CD8-positive, alpha-beta memory T cell (primary cell): ENCODE measurements at regions not wholly inside any gene's neighbourhood (a gene's known extent, or its start where the extent isn't known, plus 50 kb on each side); places are given as distances from the start of the nearest gene placed in this dataset.
"Not testable (repeated sequence)": the region's sequence is repeated elsewhere in the genome, so short reads cannot be mapped to it uniquely, and the experiment has no call there.

Source experiments
- CTCF ChIA-PET: fragments of 350-600 bp; sonication (Branson Sonifier 250); formaldehyde crosslinking; loops from one replicate; lab custom pipeline; 2021; ENCODE audit warnings: antibody characterized with exemption; lab: Charles Lee
- POLR2A ChIA-PET: fragments of 350-600 bp; sonication (Branson Sonifier 250); formaldehyde crosslinking; loops from one replicate; lab custom pipeline; 2021; ENCODE audit warnings: antibody characterized with exemption; lab: Charles Lee
- DNase-seq, 5 donors: peaks; one replicate each; pipeline versions ENCODE4 v3.0.0 to v3.0.0-alpha.2; 2020 to 2022; ENCODE audit warnings: mixed read lengths in 1 of 5
- H3K27ac ChIP-seq: one replicate; pipeline ENCODE4 v1.7.0; 2013; ENCODE audit warnings: low read depth, mild to moderate bottlenecking, low read length, moderate library complexity
- H3K27me3 ChIP-seq: 2 replicates; pipeline ENCODE4 v1.7.0; 2013; ENCODE audit warnings: low read length, mild to moderate bottlenecking; ENCODE audit not compliant: insufficient read depth, poor library complexity, severe bottlenecking
- H3K36me3 ChIP-seq: 2 replicates; pipeline ENCODE4 v1.7.0; 2013; ENCODE audit warnings: mild to moderate bottlenecking, low read length, moderate library complexity; ENCODE audit not compliant: insufficient read depth
- H3K4me1 ChIP-seq: 2 replicates; pipeline ENCODE4 v1.7.0; 2013; ENCODE audit warnings: mild to moderate bottlenecking, low read length, moderate library complexity; ENCODE audit not compliant: insufficient read depth
- H3K4me3 ChIP-seq: 2 replicates; pipeline ENCODE4 v1.7.0; 2013; ENCODE audit warnings: mild to moderate bottlenecking, low read length
- H3K9me3 ChIP-seq: 2 replicates; pipeline ENCODE4 v1.7.0; 2013; ENCODE audit warnings: mild to moderate bottlenecking, low read length
- H3K27ac Mint-ChIP-seq, 8 donors: one replicate each; pipeline ENCODE4 v1.8.0; 2020 to 2021; ENCODE audit warnings: mixed read lengths in 8 of 8, mild to moderate bottlenecking in 6 of 8, inconsistent platforms in 3 of 8, moderate library complexity in 3 of 8
- H3K27me3 Mint-ChIP-seq, 2 donors: one replicate each; pipeline ENCODE4 v1.8.0; 2020 to 2021; ENCODE audit warnings: mixed read lengths in 2 of 2, mild to moderate bottlenecking in 1 of 2, moderate library complexity in 1 of 2
- H3K36me3 Mint-ChIP-seq, 3 donors: one replicate each; pipeline ENCODE4 v1.8.0; 2020 to 2021; ENCODE audit warnings: mixed read lengths in 3 of 3, inconsistent platforms in 1 of 3, mild to moderate bottlenecking in 1 of 3
- H3K4me1 Mint-ChIP-seq, 3 donors: one replicate each; pipeline ENCODE4 v1.8.0; 2020 to 2021; ENCODE audit warnings: mixed read lengths in 3 of 3, inconsistent platforms in 1 of 3, mild to moderate bottlenecking in 1 of 3
- H3K4me3 Mint-ChIP-seq, 7 donors: one replicate each; pipeline ENCODE4 v1.8.0; 2020 to 2021; ENCODE audit warnings: mixed read lengths in 7 of 7, mild to moderate bottlenecking in 6 of 7, moderate library complexity in 4 of 7, inconsistent platforms in 2 of 7
- H3K9me3 Mint-ChIP-seq, 5 donors: one replicate each; pipeline ENCODE4 v1.8.0; 2020 to 2022; ENCODE audit warnings: mixed read lengths in 5 of 5, mild to moderate bottlenecking in 3 of 5, moderate library complexity in 2 of 5, inconsistent platforms in 1 of 5

GRCh38 chrX:44669626-44670025 is 127.0 kb upstream of the FUNDC1 start:
- no peaks in the 10 kb centered on the region for H3K4me1 Mint-ChIP-seq
- POLR2A ChIA-PET: no interaction called here
- CTCF ChIA-PET: no interaction called here
- no peaks in the 10 kb centered on the region for H3K9me3 Mint-ChIP-seq
- no peak overlapping the region for H3K27ac Mint-ChIP-seq
- no peaks in the 10 kb centered on the region for H3K4me1 ChIP-seq
- peaks cover 0 to 5% of the 10 kb centered on the region in 2 donors for H3K27me3 Mint-ChIP-seq
- no peaks in the 10 kb centered on the region for H3K36me3 ChIP-seq
- no peaks in the 10 kb centered on the region for H3K9me3 ChIP-seq
- H3K4me3 ChIP-seq: no peak overlapping the region
- no peaks in the 10 kb centered on the region for H3K27me3 ChIP-seq
- no peak overlapping the region for H3K4me3 Mint-ChIP-seq
- no peaks in the 10 kb centered on the region for H3K36me3 Mint-ChIP-seq
- DNase-seq: no peak
- H3K27ac ChIP-seq: no peak overlapping the region

DNA sequence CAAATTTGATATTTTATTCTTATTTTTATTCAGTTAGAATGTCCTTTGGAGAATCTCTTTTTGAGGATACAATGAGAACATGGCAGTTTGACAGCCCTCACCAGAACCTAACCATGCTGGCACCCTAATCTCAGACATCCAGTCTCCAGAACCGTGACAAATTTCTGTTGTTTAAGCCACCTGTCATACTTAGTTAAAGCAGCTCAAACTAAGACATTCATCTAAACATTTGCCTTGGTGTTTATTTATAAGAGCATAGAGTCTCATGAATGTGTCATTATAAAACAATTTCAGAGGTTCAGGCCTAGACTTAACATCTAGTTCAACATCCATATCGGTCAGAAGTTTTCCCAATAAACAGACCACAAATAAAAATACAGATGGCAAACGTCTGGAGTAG is 125.1 kb upstream of the FUNDC1 start:
- Histone ChIP-seq H3K9me3 (no peaks in the 10 kb centered on the region), H3K27ac (no peak overlapping the region), H3K4me3 (no peak overlapping the region), H3K36me3 (no peaks in the 10 kb centered on the region), H3K27me3 (no peaks in the 10 kb centered on the region), H3K4me1 (no peaks in the 10 kb centered on the region)
- Mint-ChIP-seq H3K36me3 (no peaks in the 10 kb centered on the region), H3K9me3 (peaks cover 0 to 3% (median 0%) of the 10 kb centered on the region in 5 donors), H3K27me3 (peaks cover 3 to 9% of the 10 kb centered on the region in 2 donors), H3K27ac (no peak overlapping the region), H3K4me3 (no peak overlapping the region), H3K4me1 (no peaks in the 10 kb centered on the region)
- ChIA-PET POLR2A (no interaction called here), CTCF (no interaction called here)
- no peak for DNase-seq

GRCh38 chrX:44657718-44658246 is 115.1 kb upstream of the FUNDC1 start:
- H3K27me3 Mint-ChIP-seq, H3K9me3 Mint-ChIP-seq, H3K27ac Mint-ChIP-seq, H3K27me3 ChIP-seq, H3K4me1 Mint-ChIP-seq, H3K36me3 Mint-ChIP-seq, H3K36me3 ChIP-seq, H3K4me3 ChIP-seq, H3K9me3 ChIP-seq, H3K4me1 ChIP-seq, H3K27ac ChIP-seq, CTCF ChIA-PET, H3K4me3 Mint-ChIP-seq, POLR2A ChIA-PET, DNase-seq: not testable (repeated sequence)

DNA sequence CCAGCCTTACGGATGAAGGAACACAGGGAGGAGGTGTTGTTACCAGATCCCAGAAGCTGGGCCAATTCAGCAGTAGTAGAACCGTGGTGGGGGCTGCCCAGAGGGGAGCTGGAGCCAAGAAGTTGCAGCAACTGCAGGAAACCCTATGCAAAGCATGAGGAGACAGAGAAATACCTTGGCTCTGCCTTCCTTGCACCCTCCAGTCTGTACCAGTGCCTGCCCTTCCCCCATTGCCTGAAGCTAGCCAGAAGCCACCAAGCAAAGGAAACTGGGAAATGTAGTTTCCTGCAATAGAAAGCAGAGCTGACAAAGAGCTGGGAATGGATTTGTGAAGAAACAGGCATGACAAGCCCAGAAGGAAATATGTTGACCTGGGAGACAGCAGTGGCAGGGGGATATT is 108.7 kb upstream of the FUNDC1 start:
- no peaks in the 10 kb centered on the region for H3K9me3 Mint-ChIP-seq
- H3K9me3 ChIP-seq: no peaks in the 10 kb centered on the region
- no peaks in the 10 kb centered on the region for H3K36me3 Mint-ChIP-seq
- no peak overlapping the region for H3K27ac Mint-ChIP-seq
- H3K4me1 Mint-ChIP-seq: no peaks in the 10 kb centered on the region
- H3K4me1 ChIP-seq: no peaks in the 10 kb centered on the region
- H3K36me3 ChIP-seq: no peaks in the 10 kb centered on the region
- H3K4me3 Mint-ChIP-seq: no peak overlapping the region
- no peak for DNase-seq
- no peak overlapping the region for H3K4me3 ChIP-seq
- H3K27me3 Mint-ChIP-seq: peaks cover 3 to 13% of the 10 kb centered on the region in 2 donors
- H3K27me3 ChIP-seq: no peaks in the 10 kb centered on the region
- ChIA-PET CTCF (no interaction called here), POLR2A (no interaction called here)
- no peak overlapping the region for H3K27ac ChIP-seq

DNA sequence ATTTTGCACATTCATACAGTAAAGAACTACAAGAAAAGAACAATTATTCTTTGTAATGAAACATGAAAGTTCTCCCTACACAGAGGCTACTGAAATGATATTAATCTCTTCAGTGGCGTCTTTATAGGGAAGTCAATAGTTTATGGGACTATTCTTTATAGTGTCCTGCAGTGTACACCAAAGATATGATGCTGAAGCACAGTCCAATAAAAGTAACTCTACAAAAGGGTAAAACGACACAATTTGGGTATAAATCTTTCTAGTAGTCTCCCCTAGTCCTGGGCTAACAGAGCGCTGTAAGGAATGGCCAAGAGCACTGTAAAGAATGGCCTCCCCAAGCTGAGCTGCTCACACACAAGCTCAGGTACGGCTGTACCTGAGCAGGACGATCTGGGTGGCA is 101.1 kb upstream of the FUNDC1 start:
- H3K27me3 ChIP-seq: no peaks in the 10 kb centered on the region
- Mint-ChIP-seq H3K27ac (no peak overlapping the region), H3K9me3 (no peaks in the 10 kb centered on the region), H3K4me1 (no peaks in the 10 kb centered on the region), H3K4me3 (no peak overlapping the region), H3K27me3 (peaks cover 3 to 5% of the 10 kb centered on the region in 2 donors), H3K36me3 (no peaks in the 10 kb centered on the region)
- ChIA-PET CTCF (no interaction called here), POLR2A (no interaction called here)
- no peaks in the 10 kb centered on the region for H3K4me1 ChIP-seq
- no peak overlapping the region for H3K4me3 ChIP-seq
- H3K36me3 ChIP-seq: no peaks in the 10 kb centered on the region
- H3K27ac ChIP-seq: no peak overlapping the region
- DNase-seq: no peak
- no peaks in the 10 kb centered on the region for H3K9me3 ChIP-seq

- Mint-ChIP-seq H3K27me3 (peaks cover 0 to 5% of the 10 kb centered on the region in 2 donors), H3K36me3 (no peaks in the 10 kb centered on the region)
- no peaks in the 10 kb centered on the region for H3K36me3 ChIP-seq
Measured at GRCh38 chrX:44637282-44637681, 94.6 kb upstream of the FUNDC1 start.

DNA sequence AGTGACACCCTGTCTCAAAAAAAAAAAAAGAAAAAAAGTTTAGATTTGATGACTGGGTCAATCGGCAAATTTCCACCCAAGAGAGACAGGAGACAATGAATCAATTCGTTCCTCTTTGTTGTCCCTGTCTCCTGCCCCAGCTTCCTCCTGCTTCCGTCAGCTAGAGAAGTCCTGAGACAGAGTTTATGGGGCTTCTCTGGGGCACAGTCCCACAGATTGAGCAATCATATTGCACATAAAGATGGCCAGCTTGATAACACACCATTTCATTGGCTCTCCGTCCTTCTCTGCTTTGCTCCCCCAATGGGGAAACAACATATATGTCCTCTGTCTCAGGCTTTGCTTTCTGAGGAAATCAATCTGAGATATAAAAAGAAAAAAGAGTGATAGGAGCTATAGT is 78.4 kb upstream of the FUNDC1 start:
- Histone ChIP-seq H3K36me3 (no peaks in the 10 kb centered on the region), H3K4me3 (no peak overlapping the region), H3K27me3 (no peaks in the 10 kb centered on the region), H3K9me3 (no peaks in the 10 kb centered on the region), H3K4me1 (no peaks in the 10 kb centered on the region), H3K27ac (no peak overlapping the region)
- H3K36me3 Mint-ChIP-seq: no peaks in the 10 kb centered on the region
- peaks cover 0 to 14% of the 10 kb centered on the region in 2 donors for H3K27me3 Mint-ChIP-seq
- ChIA-PET POLR2A (no interaction called here), CTCF (no interaction called here)
- no peak for DNase-seq
- H3K4me1 Mint-ChIP-seq: peaks cover 0 to 4% (median 0%) of the 10 kb centered on the region in 3 donors
- no peak overlapping the region for H3K27ac Mint-ChIP-seq
- H3K9me3 Mint-ChIP-seq: no peaks in the 10 kb centered on the region
- H3K4me3 Mint-ChIP-seq: no peak overlapping the region

More at GRCh38 chrX:44637282-44637681, 94.6 kb upstream of the FUNDC1 start:
- CTCF ChIA-PET: no interaction called here
- Mint-ChIP-seq H3K4me3 (no peak overlapping the region), H3K9me3 (no peaks in the 10 kb centered on the region), H3K27ac (no peak overlapping the region), H3K4me1 (no peaks in the 10 kb centered on the region)
- Histone ChIP-seq H3K4me3 (no peak overlapping the region), H3K9me3 (no peaks in the 10 kb centered on the region), H3K27ac (no peak overlapping the region), H3K4me1 (no peaks in the 10 kb centered on the region), H3K27me3 (no peaks in the 10 kb centered on the region)
- no peak for DNase-seq
- POLR2A ChIA-PET: no interaction called here

DNA sequence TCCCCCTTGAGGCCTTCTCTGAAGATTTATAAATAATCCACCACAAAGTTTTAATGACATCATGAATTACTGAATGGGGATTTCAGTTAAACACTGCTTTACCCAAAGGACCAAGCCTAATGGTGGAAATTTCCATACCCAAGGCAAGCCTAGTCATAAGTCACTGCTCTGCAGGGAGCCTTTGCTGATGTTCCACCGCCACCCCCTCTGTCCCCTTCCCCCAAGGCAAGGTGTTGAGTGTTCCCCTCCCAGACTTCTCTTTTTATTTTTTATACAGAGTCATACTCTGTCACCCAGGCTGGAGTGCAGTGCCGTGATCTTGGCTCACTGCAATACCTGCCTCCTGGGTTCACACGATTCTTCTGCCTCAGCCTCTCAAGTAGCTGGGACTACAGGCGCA is 76.4 kb upstream of the FUNDC1 start:
- no peak for DNase-seq
- Mint-ChIP-seq H3K36me3 (no peaks in the 10 kb centered on the region), H3K4me1 (peaks cover 0 to 4% (median 0%) of the 10 kb centered on the region in 3 donors), H3K27ac (no peak overlapping the region), H3K9me3 (no peaks in the 10 kb centered on the region), H3K27me3 (peaks cover 0 to 14% of the 10 kb centered on the region in 2 donors), H3K4me3 (no peak overlapping the region)
- Histone ChIP-seq H3K27me3 (no peaks in the 10 kb centered on the region), H3K27ac (no peak overlapping the region), H3K36me3 (no peaks in the 10 kb centered on the region), H3K4me3 (no peak overlapping the region), H3K4me1 (no peaks in the 10 kb centered on the region), H3K9me3 (no peaks in the 10 kb centered on the region)
- ChIA-PET CTCF (no interaction called here), POLR2A (no interaction called here)

GRCh38 chrX:44596277-44596676 is 53.6 kb upstream of the FUNDC1 start:
- H3K9me3 ChIP-seq: no peaks in the 10 kb centered on the region
- Mint-ChIP-seq H3K36me3 (peaks cover 0 to 4% (median 0%) of the 10 kb centered on the region in 3 donors), H3K4me1 (no peaks in the 10 kb centered on the region), H3K9me3 (peaks cover 0 to 7% (median 0%) of the 10 kb centered on the region in 5 donors), H3K27ac (no peak overlapping the region), H3K4me3 (no peak overlapping the region), H3K27me3 (peaks cover 0 to 4% of the 10 kb centered on the region in 2 donors)
- DNase-seq: no peak
- no peak overlapping the region for H3K27ac ChIP-seq
- no peaks in the 10 kb centered on the region for H3K4me1 ChIP-seq
- no peaks in the 10 kb centered on the region for H3K36me3 ChIP-seq
- CTCF ChIA-PET: interaction anchor here (0.6 kb wide), 1 partner anchor 78 kb away, joined by 3 read pairs; no protein-coding TSS in a partner anchor
- H3K4me3 ChIP-seq: no peak overlapping the region
- no peaks in the 10 kb centered on the region for H3K27me3 ChIP-seq
- POLR2A ChIA-PET: no interaction called here
